ACC112 (cell line): ENCODE measurements at regions not wholly inside any gene's neighbourhood (a gene's known extent, or its start where the extent isn't known, plus 50 kb on each side); places are given as distances from the start of the nearest gene placed in this dataset.

Experiments
- H2AFZ ChIP-seq: fragments of 200-600 bp; sonication (generic); one replicate; pipeline ENCODE4 v1.6.0; 2017; ENCODE audit warnings: antibody characterized with exemption, low read length; ENCODE audit not compliant: unreplicated experiment
- H3K27ac ChIP-seq: fragments of 200-600 bp; sonication (generic); 2 replicates; pipeline ENCODE4 v1.5.1; 2014; ENCODE audit warnings: low read depth, mild to moderate bottlenecking, antibody characterized with exemption, low read length, moderate library complexity
- H3K27me3 ChIP-seq: fragments of 200-600 bp; sonication (generic); 2 replicates; pipeline ENCODE4 v1.6.1; 2014; ENCODE audit warnings: mild to moderate bottlenecking, antibody characterized with exemption, low read length, moderate library complexity, mixed read lengths; ENCODE audit not compliant: insufficient read depth
- H3K36me3 ChIP-seq: fragments of 200-600 bp; sonication (generic); 2 replicates; pipeline ENCODE4 v1.6.1; 2016; ENCODE audit warnings: mild to moderate bottlenecking, antibody characterized with exemption, low read length, moderate library complexity, mixed read lengths; ENCODE audit not compliant: insufficient read depth
- H3K4me1 ChIP-seq: fragments of 200-600 bp; sonication (generic); one replicate; pipeline ENCODE4 v1.6.1; 2016; ENCODE audit warnings: low read length, mixed read lengths; ENCODE audit not compliant: insufficient read depth, unreplicated experiment, control insufficient read depth
- H3K4me3 ChIP-seq: fragments of 200-600 bp; sonication (generic); 2 replicates; pipeline ENCODE4 v1.5.1; 2014; ENCODE audit warnings: mild to moderate bottlenecking, low read depth, low read length
- H3K79me2 ChIP-seq: fragments of 200-600 bp; sonication (generic); one replicate; pipeline ENCODE4 v1.6.0; 2016; ENCODE audit warnings: low read length; ENCODE audit not compliant: control insufficient read depth, unreplicated experiment, insufficient read depth

- Histone ChIP-seq H3K27ac (no peak overlapping the region), H2AFZ (no peak overlapping the region), H3K27me3 (no peaks in the 10 kb centered on the region), H3K4me3 (no peak overlapping the region), H3K4me1 (no peaks in the 10 kb centered on the region), H3K36me3 (no peaks in the 10 kb centered on the region), H3K79me2 (peaks cover under 1% of the 10 kb centered on the region)
These were observed 67.6 kb upstream of the IRF2 start for GRCh38 chr4:184541907-184542306.

DNA sequence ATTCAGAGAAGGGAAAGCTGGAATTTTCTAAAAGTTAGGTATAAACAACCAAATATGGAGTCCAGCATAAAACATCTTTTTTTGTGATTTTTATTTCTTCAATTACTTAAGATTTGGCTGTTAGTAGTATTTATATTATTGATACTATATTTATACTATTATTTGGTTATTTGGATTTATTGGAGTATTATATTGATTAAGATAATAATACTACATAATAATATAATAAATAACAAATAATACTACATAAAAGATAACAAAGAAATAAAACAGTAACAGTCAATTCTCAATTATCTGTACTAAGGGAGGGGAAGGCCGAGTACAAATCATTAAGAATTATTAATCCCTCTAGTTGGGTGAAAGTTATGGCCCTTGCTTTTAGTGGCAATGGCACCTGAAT, 66.0 kb upstream of the IRF2 start:
- no peak overlapping the region for H3K4me3 ChIP-seq
- H2AFZ ChIP-seq = no peak overlapping the region
- H3K27me3 ChIP-seq = no peaks in the 10 kb centered on the region
- no peak overlapping the region for H3K27ac ChIP-seq
- H3K79me2 ChIP-seq = peaks cover 6% of the 10 kb centered on the region
- H3K4me1 ChIP-seq = peaks cover 9% of the 10 kb centered on the region
- no peaks in the 10 kb centered on the region for H3K36me3 ChIP-seq

DNA sequence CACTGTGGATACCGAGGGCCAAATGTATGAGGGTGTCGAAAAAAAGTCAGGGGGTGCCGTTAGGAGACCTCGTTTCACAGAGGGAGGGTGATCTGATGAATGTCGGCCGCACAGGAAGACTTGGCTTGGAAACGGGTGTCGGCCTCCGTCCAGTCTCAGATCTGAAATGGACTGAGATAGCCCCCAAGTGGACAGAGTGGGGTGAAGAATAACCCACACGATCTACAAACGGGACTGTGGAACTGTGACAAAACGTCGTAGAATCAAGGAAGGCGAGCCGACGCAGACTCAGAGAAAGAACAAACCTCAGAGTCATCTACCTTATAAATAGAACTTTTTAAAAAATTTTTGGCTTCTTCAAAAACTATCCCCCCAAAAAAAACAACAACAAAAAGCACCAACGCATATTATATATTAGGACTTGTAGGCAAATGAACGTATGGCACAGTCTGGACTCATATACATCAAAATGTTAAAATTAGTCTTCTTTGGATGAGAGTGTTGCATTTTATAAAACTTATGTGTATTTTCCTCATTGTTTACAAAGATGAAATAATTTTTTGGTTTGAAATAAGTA, 63.8 kb upstream of the IRF2 start:
- no peaks in the 10 kb centered on the region for H3K27me3 ChIP-seq
- peak overlapping the region; percentile 83 for H3K4me3 ChIP-seq
- H3K4me1 ChIP-seq = peaks cover 21% of the 10 kb centered on the region
- peaks cover 6% of the 10 kb centered on the region for H3K79me2 ChIP-seq
- H3K36me3 ChIP-seq = no peaks in the 10 kb centered on the region
- H2AFZ ChIP-seq = peak overlapping the region; percentile 96
- H3K27ac ChIP-seq = peak overlapping the region; percentile 78

DNA sequence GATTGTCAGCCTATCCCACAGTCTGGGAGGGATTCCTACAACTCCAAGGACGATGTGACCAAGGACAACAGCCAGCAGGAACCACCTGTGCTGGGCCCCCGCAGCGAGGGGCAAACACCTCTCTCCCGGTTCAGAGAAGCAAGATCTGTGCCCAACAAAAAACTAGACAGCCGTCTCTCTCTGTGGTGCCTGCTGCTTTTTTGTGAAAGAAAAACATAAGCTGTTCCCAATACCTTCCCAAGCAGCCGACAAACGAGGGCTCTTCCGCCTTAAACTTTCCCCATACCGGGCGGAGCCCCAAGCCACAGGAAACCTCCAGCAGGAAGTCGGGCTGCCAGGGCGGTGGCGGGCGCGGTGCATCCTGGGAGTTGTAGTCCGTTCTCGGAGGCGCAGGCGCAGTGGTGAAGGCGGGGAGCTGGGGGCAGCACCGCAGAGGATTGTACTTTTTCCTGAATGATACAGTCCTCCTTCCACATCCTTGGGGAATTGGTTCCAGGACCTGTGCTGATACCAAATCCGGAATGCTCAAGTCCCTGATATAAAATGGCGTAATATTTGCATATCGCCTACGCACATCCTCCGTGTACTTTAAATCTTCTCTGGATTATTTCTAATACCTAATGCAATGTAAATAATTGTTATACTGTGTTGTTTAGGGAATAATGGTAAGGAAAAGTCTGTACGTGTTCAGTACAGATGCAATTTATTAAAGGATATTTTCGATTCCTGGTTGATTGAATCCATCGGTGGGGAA, 63.1 kb upstream of the IRF2 start:
- Histone ChIP-seq H3K4me3 (peak overlapping the region; percentile 83), H3K4me1 (peaks cover 21% of the 10 kb centered on the region), H3K36me3 (no peaks in the 10 kb centered on the region), H3K79me2 (peaks cover 6% of the 10 kb centered on the region), H3K27ac (peak overlapping the region; percentile 78), H3K27me3 (no peaks in the 10 kb centered on the region), H2AFZ (peak overlapping the region; percentile 55)

GRCh38 chr4:184536881-184537248, 62.5 kb upstream of the IRF2 start:
- H3K4me1 ChIP-seq = peaks cover 21% of the 10 kb centered on the region
- H3K27me3 ChIP-seq = no peaks in the 10 kb centered on the region
- H3K36me3 ChIP-seq = no peaks in the 10 kb centered on the region
- peak overlapping the region; percentile 40 for H2AFZ ChIP-seq
- H3K4me3 ChIP-seq = peak overlapping the region; percentile 83
- H3K79me2 ChIP-seq = peaks cover 6% of the 10 kb centered on the region
- H3K27ac ChIP-seq = peak overlapping the region; percentile 78

DNA sequence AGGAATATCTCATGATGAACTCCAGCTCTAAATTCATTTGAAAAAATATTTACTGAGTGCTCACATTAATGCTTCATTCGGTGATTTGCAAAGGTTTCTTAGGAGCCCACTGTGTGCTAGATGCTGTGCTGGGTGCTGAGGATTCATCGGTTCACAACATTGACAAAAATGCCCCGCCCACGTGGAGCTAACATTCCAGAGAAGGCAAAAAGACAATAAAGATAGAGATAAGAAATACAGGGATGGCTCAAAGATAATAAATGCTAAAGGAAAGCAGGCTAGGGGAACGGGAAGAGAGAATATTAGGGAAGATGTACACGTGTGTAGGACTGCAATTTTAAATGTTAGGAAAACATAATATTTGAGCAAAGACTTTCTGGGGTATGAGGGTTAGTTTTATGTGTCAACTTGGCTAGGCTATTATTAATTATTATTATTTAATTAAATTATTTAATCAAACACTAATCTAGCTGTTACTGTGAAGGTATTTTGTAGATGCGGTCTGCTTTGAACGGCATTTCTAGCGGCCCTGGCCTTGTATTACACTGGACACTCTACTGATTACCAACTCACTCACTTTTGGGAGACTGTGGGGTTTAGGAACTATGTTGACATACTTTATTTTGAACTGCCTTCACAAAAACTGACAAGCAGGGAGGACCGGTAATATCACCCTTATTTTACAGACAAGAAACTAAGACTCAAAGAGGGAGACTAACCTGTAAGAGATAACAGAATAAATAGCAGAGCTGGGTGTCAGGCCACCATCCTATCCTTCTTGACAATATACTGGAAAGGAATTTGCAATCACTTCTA, 61.9 kb upstream of the IRF2 start:
- peaks cover 21% of the 10 kb centered on the region for H3K4me1 ChIP-seq
- H2AFZ ChIP-seq = peak overlapping the region; percentile 40
- H3K36me3 ChIP-seq = no peaks in the 10 kb centered on the region
- peak overlapping the region; percentile 78 for H3K27ac ChIP-seq
- H3K27me3 ChIP-seq = no peaks in the 10 kb centered on the region
- H3K4me3 ChIP-seq = peak overlapping the region; percentile 83
- peaks cover 6% of the 10 kb centered on the region for H3K79me2 ChIP-seq

DNA sequence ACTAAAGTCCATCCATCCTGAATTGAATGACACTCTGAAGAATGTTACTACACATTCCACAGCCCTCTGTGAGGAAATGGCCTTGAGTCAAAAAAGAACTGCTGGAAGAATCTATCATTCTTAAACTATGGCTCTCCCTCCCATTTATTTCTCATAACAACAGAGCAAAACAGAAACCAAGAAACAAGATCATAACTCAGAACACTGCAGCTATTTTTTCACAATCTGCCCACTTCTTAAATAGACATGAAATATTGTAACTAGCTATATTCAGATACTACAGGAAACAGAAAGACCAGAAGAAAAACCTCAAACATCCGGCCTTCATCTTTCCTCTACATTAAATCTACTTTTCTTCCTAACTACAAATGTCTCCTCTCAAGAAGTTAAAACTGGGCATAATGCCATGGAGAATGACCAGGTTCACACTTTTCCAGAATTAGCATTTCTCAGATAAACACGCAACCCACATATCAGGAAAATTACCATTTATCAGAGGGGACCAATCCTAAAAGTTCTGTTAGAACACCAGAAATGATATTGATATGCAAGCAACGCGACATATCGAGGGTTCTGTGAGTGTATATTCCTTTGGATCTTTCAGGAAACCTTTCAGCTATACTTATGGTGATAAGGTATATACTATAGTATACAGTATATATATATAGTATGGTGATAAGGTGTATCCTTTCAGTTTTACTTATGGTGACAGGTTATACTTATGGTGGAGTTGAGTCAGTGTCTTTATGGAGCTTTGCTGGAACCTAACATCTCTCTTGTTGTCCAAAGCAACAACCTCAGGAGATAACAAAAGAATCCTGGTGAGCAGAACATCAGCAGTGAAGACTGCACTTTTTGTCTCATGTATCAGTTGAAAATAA, 60.4 kb upstream of the IRF2 start:
- Histone ChIP-seq H3K4me1 (peaks cover 21% of the 10 kb centered on the region), H3K27ac (peak overlapping the region; percentile 84), H2AFZ (peak overlapping the region; percentile 86)

DNA sequence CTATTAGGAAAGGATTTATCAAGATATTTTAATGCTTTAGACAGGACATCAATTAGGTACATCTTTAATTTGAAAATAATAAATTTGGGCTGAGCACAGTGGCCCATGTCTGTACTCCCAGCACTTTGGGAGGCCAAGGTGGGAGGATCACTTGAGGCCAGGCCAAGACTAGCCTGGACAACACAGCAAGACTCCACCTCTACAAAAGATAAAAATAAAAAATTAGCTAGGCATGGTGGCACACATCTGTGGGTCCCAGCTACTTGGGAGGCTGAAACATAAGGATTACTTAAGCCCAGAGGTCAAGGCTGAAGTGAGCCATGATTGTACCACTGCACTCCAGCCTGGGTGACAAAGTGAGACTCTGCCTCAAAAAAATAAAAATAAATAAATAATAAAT, 59.6 kb upstream of the IRF2 start:
- peak overlapping the region; percentile 84 for H3K27ac ChIP-seq

More for the DNA sequence above, 60.4 kb upstream of the IRF2 start:
- Histone ChIP-seq H3K27me3 (no peaks in the 10 kb centered on the region), H3K4me3 (peak overlapping the region; percentile 44), H3K36me3 (no peaks in the 10 kb centered on the region), H3K79me2 (peaks cover 6% of the 10 kb centered on the region)

DNA sequence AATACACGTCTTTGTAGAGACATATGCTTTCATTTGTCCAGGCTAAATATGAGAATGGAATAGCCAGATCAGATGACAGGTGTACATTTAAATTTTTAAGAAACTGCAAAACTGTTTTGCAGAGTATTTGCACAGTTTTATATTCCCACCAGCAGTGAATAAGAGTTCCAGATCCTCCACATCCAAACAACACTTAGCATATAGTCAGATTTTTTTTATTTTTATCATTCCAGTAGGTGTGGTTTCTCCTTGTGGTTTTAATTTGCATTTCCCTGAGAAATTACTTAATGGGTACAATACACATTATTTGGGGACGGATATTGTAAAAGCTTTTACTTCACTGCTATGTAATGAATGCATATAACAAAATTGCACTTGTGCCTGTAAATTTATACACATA, 56.7 kb upstream of the IRF2 start:
- Histone ChIP-seq H3K27ac (no peak overlapping the region), H3K4me3 (no peak overlapping the region), H3K79me2 (no peaks in the 10 kb centered on the region), H3K36me3 (no peaks in the 10 kb centered on the region), H3K4me1 (peaks cover 19% of the 10 kb centered on the region), H2AFZ (no peak overlapping the region), H3K27me3 (no peaks in the 10 kb centered on the region)

More for the DNA sequence above, 59.6 kb upstream of the IRF2 start:
- Histone ChIP-seq H3K4me1 (peaks cover 21% of the 10 kb centered on the region), H3K36me3 (no peaks in the 10 kb centered on the region), H3K27me3 (no peaks in the 10 kb centered on the region), H2AFZ (peak overlapping the region; percentile 86), H3K79me2 (peaks cover 6% of the 10 kb centered on the region), H3K4me3 (no peak overlapping the region)

GRCh38 chr4:184529283-184529682, 54.9 kb upstream of the IRF2 start:
- Histone ChIP-seq H3K4me3 (no peak overlapping the region), H2AFZ (no peak overlapping the region), H3K79me2 (no peaks in the 10 kb centered on the region), H3K36me3 (no peaks in the 10 kb centered on the region), H3K27me3 (no peaks in the 10 kb centered on the region), H3K27ac (no peak overlapping the region), H3K4me1 (peaks cover 1% of the 10 kb centered on the region)
